SU-DHL-6 (cell line): ENCODE measurements at regions not wholly inside any gene's neighbourhood (a gene's known extent, or its start where the extent isn't known, plus 50 kb on each side); places are given as distances from the start of the nearest gene placed in this dataset.

Source experiments
- EZH2phosphoT487 ChIP-seq: fragments of 200-600 bp; sonication (generic), shearing (Covaris generic); conservative IDR thresholded peaks from 2 replicates; pipeline ENCODE4 v1.6.1; 2018; ENCODE audit warnings: mild to moderate bottlenecking, antibody characterized with exemption, low read length, moderate library complexity, mixed read lengths
- TF ChIP-seq, protein P1 (sequence below): fragments of 200-600 bp; sonication (generic); IDR thresholded peaks from one replicate; pipeline ENCODE4 v1.5.1; 2017; ENCODE audit warnings: antibody characterized with exemption, mild to moderate bottlenecking, low read length, moderate library complexity; ENCODE audit not compliant: insufficient read depth, poor library complexity, severe bottlenecking

GRCh38 chr1:195071461-195071860 lies 1536.8 kb downstream of the KCNT2 start:
- TF ChIP-seq, protein P1, sequence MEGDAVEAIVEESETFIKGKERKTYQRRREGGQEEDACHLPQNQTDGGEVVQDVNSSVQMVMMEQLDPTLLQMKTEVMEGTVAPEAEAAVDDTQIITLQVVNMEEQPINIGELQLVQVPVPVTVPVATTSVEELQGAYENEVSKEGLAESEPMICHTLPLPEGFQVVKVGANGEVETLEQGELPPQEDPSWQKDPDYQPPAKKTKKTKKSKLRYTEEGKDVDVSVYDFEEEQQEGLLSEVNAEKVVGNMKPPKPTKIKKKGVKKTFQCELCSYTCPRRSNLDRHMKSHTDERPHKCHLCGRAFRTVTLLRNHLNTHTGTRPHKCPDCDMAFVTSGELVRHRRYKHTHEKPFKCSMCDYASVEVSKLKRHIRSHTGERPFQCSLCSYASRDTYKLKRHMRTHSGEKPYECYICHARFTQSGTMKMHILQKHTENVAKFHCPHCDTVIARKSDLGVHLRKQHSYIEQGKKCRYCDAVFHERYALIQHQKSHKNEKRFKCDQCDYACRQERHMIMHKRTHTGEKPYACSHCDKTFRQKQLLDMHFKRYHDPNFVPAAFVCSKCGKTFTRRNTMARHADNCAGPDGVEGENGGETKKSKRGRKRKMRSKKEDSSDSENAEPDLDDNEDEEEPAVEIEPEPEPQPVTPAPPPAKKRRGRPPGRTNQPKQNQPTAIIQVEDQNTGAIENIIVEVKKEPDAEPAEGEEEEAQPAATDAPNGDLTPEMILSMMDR: no peak
- no peak for TF ChIP-seq EZH2phosphoT487
